ENCODE measurements at regions not wholly inside any gene's neighbourhood (a gene's known extent, or its start where the extent isn't known, plus 50 kb on each side); places are given as distances from the start of the nearest gene placed in this dataset.

DNA sequence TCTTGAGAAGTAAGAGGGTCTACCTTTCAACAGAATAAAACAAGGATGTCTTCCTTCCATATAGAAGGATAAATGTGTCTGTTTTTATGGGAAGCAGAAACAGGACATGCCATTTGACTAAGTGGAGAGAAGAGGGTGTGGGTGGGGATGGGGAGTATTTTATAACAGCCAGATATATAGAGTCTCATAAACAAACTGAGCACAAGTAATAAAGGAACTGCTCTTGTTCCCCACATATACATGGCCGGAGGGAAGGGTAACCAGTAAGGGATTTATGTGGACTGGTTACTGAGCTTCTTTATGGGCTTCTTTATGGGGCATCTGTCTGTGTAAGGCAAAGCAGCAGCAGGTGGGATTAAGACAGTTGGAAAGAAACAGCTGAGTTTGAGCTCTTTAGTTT lies 558.1 kb downstream of the REEP3 start:
- DNase-seq (ENCODE audit: low spot score): no peak

- no peak for DNase-seq (ENCODE audit: low spot score)
Measured at GRCh38 chr10:64080071-64080470, 558.9 kb downstream of the REEP3 start.

DNA sequence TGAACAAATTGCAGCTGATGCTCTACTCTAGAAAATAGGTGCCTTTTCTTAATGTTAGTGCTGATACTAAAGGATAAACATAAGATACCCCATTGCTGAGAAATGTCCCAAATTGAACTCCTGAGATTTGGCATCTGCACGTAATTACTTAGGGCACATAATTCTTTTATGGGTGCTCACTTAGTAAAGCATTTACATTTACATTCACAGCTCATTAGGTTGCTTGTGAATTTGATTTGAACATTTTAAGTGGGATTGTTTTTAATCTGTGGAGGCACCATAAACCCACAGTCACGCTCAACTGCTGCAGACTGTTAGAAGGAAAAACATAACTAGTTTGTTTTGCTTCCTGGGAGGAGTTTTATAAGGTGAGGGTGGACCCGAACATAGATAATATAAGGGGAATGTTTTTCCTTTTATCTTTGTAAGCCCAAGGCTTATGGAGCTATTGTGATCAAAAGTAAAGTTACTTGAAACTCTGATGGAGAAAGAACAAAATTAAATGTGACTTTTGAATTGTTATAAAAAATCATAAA lies 560.8 kb downstream of the REEP3 start:
- no peak for DNase-seq (ENCODE audit: low spot score)

DNA sequence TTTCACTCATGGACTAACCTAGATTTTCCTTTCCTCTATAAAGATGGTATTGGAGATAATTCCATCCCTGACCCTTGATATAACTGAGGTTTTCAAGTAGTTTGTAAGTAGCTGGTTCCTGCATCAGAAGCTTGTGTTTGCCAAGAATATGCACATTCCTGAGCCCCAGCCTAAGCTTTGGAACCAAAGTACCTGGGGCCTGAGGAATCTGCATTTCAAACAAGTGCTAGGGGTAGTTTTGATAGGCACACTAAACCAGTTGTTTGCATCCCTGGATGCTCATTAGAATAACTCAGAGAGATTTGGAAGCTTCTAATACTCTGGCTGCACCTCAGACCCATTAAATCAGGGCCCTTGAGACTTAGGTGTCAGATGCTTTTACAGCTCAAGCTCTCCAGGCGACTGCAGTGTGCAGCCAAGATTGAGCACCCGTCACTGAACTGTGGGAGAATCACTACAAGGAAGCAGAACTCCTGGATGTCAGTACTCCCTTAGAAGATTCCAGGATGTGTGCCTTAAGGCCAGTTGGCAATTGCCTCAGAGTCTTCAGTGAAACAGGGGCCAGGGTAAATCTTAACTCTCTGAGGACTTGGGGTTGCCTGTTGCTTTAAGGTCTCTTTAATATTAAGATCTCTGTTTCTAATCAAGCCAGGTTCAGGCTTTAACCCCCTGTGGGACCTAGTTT lies 565.0 kb downstream of the REEP3 start:
- no peak for DNase-seq (ENCODE audit: low spot score)

DNA sequence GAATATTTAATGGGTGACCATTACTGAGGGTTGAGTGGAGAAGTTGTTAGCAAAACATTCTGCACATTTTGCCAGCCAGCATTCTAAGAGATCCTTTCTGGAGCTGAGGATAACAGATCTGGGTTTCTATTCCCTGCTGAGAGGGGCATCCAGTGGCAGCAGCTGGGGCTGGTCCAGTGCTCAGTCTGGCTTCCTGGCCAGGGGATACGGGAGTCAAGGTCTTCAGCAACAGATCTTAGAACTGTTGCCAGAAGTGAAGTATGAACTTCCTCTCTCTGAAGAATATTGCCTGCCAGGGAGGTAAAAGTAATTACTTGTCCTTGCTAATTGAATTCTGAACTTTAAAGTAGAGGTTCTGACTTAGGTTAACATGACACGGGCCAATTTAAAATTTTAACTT lies 568.4 kb downstream of the REEP3 start:
- no peak for DNase-seq (ENCODE audit: low spot score)

DNA sequence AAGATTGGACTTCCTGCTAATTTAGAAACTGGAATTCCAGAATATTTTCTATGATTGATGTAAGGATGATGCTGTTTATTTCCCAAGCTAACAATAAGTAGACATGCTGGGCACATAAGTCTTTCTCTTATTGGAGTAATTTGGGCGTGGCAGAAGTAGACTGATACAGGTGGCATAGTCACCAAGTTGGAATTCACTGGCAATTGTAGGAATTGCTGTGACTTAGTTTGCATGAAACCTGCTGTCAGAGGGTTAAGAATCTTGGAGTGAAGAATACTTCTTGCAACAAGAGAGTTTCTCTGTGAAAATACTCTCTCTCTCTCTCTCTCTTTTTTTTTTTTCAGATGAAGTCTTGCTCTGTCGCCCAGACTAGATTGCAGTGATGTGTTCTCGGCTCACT lies 569.7 kb downstream of the REEP3 start:
- no peak for DNase-seq (ENCODE audit: low spot score)

DNA sequence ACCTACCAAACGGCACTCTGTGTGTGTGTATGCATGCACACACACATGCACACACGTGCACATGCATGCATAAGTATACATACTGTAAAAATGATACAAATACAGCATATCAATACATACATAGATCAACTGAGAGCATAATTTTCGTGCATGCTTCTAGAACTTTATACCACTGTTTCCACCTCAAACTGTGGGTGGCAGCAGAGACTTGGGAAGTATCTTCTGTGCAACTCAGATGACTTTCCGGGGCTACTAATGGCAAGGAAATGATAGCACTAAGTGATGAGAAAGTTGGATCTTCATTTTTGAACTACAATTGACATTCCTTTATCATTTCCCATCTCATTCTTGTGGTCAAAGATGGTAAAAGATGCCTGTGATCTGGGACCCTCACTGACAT lies 570.7 kb downstream of the REEP3 start:
- DNase-seq (ENCODE audit: low spot score): peak; percentile 13

DNA sequence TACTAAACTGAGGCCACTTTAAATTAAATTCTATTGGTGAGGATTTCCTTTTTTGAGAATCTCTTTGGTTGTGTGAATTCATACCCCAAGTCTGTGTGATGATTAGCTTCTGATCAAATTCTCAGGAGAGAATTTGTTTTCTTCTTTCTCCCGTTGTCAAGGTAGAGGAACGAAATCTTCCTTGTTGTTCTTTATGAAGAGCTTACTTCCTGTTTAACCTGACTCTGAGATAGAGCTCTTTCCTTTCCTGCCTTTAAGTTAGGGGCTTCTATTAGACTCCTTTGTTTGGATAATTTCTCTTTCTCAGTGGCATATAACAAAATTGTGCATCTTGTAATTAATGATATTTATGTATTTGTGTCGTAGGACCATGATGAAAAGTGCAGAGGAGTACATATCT lies 572.1 kb downstream of the REEP3 start:
- DNase-seq (ENCODE audit: low spot score): no peak

DNA sequence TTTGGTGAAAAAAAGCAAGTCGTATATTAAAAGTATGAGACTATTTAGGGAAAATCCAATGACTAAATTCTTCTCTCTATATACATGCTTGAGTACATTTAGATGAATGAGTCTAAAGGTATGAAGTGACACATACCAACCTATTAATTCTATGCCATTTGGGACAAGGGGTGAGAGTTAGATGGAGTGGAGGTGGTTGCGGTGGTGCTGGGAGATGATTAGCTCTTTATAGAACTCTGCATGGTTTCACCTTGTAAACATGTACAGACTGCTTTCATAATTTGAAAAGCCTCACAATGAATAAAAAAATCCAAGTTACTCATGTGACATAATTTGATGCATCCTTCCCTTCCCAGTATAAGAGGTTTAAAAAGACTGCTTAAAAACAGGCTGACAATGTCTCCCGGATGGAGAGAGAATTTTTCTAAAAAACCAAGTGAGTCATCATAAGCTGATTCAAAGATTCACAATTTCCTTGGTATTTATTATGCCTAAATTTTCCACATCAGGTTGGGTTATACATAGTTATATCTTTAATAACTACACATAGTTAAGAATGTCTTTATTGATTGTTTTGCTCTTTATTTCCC lies 572.8 kb downstream of the REEP3 start:
- DNase-seq (ENCODE audit: low spot score): no peak

DNA sequence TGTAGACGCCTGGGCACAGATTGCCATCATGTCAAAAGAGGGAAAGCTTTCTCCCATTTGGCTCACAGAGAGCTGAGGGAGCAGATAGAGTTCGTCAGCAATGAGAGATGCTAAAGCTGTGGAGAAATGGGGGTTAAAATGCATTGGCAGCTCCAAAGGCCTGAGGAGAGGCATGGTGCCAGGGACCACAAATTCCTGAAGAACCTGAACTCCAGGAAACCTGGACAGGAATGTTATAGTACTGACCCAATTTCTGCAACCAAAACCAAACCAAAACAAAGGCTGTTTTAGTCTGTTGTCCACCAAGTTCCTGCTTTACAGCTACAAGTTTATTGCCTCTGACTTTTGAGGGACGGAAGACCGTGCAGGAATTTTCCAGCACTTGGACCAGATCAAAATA lies 575.7 kb downstream of the REEP3 start:
- DNase-seq (ENCODE audit: low spot score): no peak

GRCh38 chr10:64097391-64098122 lies 576.4 kb downstream of the REEP3 start:
- DNase-seq (ENCODE audit: low spot score): no peak

DNA sequence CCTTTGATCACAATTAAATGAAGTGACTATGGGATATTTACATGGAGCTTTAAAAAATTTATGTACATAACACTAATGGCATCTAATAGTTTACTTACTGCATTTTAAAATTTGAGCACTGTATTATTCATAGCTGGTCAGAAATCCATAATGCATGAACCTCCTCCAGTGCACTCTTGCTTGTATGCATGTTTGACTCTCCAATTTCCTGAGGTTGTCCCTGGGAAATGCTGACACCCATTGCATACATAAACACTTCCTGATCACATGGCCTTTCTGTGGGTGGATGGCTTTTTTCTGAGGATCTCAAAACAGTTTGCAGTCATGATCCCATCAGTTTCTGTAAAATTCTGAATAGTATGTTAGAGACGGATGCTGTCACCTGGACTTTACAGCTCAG lies 577.8 kb downstream of the REEP3 start:
- DNase-seq (ENCODE audit: low spot score): no peak

GRCh38 chr10:64101606-64102263 lies 580.5 kb downstream of the REEP3 start:
- no peak for DNase-seq (ENCODE audit: low spot score)

GRCh38 chr10:64102264-64102633 lies 581.0 kb downstream of the REEP3 start:
- no peak for DNase-seq (ENCODE audit: low spot score)

GRCh38 chr10:64102916-64103315 lies 581.7 kb downstream of the REEP3 start:
- DNase-seq (ENCODE audit: low spot score): no peak

GRCh38 chr10:64103750-64104470 lies 582.7 kb downstream of the REEP3 start:
- DNase-seq (ENCODE audit: low spot score): no peak

DNA sequence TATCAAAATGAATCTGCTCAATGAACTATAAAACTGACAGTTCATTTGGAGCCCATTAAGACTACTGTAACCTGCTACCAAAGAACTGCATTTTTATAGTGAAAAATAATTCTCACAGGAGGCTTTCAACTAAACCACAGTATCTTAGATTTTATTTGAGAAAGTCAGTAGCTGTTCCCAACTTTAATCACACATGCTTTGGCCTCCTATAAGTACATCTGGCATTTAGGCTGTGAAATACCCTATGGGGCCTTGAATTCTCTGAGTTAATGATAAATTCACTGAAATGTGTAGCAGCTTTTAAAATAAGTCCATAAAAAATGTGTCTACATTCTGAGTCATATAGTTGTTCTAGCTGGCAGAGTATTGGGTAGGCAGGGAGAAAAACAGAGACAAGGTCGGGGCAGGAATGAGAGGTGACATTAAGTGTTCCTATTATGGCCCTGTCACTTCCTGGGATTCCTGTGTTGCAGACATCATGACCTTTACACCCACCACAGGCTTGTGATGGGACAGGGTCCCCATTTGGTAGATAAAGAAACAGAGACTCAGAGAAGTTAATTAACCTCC lies 588.8 kb downstream of the REEP3 start:
- no peak for DNase-seq (ENCODE audit: low spot score)

DNA sequence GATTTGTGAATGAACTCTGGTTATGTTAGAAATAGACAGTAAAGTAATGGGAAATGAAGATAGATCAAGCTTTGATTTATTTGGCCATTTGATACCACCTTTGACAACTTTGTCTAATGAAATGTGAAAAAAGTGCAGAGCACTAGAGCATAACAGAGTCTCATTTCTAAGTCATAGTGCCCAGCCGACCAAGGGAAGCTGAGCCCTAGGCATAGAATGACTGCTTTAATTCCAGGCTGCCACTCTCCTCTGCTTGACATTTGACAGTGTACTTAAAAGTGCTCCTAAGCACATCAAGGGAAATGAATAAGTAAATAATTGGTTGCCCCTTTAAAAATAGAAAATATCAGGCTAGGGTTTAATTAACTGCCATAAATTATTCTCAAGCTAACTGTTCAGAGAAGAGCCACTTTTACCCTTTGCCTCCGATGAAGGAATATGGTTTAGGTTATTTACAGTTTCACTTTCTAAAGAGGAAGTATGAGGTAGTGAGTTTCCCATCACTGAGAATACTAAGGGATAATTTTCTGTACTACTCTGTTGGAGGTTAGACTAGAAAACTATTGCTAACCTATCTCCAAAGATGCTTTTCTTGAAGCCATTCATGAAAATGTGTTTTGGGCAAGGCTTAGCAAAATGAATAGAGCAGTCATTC lies 591.6 kb downstream of the REEP3 start:
- DNase-seq (ENCODE audit: low spot score): no peak

DNA sequence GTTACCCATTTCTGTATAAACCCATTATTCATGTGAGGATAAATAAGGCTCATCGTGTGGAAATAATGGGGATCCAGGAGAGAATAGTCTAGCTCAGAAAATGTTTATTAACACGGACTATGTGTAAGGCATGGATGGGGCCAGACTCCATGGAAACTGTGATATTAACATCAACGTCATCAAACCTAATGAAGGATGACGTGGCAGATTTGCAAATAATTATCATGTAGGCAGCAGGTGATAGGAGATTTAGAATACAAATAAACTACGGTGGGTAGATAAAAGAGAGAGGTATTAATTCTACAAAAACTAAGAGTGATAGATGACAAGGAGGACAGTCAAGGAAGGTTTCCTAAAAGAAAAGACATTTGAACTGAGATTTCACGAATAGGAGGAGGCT lies 592.2 kb downstream of the REEP3 start:
- DNase-seq (ENCODE audit: low spot score): no peak

GRCh38 chr10:64113792-64114191 lies 592.6 kb downstream of the REEP3 start:
- DNase-seq (ENCODE audit: low spot score): no peak

GRCh38 chr10:64115471-64115870 lies 594.3 kb downstream of the REEP3 start:
- no peak for DNase-seq (ENCODE audit: low spot score)

Measured in A172 (cell line).